B cell (primary cell): ENCODE measurements at regions not wholly inside any gene's neighbourhood (a gene's known extent, or its start where the extent isn't known, plus 50 kb on each side); places are given as distances from the start of the nearest gene placed in this dataset.

Experiments
- EZH2 ChIP-seq: IDR thresholded peaks from 2 replicates; pipeline ENCODE4 v1.6.1; 2012; ENCODE audit warnings: borderline replicate concordance, low read depth, mild to moderate bottlenecking, moderate library complexity, low read length; ENCODE audit not compliant: insufficient read depth, poor library complexity, severe bottlenecking
- TF ChIP-seq, protein P1 (sequence below): fragments of 200-600 bp; IDR thresholded peaks from one replicate; pipeline ENCODE4 v1.8.0; 2022; ENCODE audit warnings: antibody characterized with exemption, mild to moderate bottlenecking

- TF ChIP-seq, protein P1, sequence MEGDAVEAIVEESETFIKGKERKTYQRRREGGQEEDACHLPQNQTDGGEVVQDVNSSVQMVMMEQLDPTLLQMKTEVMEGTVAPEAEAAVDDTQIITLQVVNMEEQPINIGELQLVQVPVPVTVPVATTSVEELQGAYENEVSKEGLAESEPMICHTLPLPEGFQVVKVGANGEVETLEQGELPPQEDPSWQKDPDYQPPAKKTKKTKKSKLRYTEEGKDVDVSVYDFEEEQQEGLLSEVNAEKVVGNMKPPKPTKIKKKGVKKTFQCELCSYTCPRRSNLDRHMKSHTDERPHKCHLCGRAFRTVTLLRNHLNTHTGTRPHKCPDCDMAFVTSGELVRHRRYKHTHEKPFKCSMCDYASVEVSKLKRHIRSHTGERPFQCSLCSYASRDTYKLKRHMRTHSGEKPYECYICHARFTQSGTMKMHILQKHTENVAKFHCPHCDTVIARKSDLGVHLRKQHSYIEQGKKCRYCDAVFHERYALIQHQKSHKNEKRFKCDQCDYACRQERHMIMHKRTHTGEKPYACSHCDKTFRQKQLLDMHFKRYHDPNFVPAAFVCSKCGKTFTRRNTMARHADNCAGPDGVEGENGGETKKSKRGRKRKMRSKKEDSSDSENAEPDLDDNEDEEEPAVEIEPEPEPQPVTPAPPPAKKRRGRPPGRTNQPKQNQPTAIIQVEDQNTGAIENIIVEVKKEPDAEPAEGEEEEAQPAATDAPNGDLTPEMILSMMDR, result no peak
- TF ChIP-seq EZH2, result no peak
These were observed 148.7 kb downstream of the FCRL5 start for GRCh38 chr1:157403608-157404007.
